ENCODE measurements at regions not wholly inside any gene's neighbourhood (a gene's known extent, or its start where the extent isn't known, plus 50 kb on each side); places are given as distances from the start of the nearest gene placed in this dataset.
"Not testable (repeated sequence)": the region's sequence is repeated elsewhere in the genome, so short reads cannot be mapped to it uniquely, and the experiment has no call there.

DNA sequence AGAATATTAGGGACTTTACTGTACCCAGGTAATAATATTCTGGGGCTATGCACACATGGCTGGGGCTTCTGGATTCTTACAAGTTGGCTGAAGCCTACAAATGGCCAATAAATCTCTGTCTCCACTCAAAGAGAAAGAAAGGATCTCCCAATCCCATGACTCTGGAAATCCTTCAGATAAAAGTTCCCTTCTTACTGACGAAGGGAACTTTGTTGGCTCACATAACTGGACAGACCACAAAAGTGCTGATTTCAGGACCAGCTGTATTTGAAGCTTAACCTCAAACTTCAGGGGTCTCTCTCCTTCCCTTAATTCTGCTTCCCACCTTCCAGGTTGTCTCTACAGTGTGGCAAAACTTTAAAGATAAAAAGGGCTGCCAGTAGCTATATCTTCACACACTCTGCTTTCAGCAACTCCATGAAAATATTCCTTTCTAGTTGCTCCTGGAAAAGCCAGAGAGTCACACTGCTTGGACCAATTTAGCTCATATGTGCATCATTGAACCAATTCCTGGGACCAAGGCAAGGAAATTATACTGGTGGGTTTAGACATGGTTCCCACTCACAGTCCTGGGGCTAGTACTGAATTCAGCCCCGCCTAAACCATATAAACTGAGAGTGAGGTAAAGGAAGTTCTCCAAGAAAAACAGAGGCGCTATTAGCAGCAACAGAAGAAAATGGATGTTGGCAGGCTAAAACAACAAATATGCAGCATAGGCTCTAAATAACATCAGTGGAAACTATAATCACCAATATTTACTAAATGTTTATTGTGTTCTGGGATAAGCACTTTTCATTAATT lies 290.0 kb upstream of the GADL1 start:
- DNase-seq (ENCODE audit: low spot score): no peak

DNA sequence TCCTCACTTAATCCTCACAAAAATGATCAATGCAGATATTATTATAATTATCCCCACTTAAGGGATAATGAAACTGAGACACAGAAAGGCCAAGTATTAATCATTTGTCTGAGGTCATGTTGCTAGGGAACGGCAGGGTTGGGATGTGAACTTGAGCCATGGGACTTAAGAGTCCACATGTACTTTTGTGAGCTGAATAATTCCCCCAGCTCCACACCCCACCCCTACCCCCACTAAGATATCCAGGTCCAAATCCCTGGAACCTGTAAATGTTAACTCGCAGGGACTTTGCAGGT lies 290.5 kb upstream of the GADL1 start:
- DNase-seq (ENCODE audit: low spot score): no peak

DNA sequence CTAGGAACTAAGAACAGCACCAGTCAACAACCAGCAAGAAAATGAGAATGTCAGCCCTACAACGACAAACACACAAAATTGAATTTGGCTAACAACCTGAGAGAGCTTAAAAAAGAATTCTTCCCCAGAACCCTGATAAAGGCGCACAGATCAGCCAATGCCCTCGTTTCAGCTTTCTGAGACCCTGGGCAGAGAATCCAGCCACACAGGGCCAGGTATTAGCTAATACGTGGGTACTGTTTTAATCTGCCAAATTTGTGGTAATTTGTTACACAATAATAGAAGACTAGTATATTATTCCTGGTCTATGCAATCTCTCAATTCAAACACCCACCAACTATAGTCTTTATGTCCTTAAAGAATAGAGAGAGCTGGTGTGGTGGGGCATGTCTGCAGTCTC lies 291.6 kb upstream of the GADL1 start:
- DNase-seq (ENCODE audit: low spot score): no peak

DNA sequence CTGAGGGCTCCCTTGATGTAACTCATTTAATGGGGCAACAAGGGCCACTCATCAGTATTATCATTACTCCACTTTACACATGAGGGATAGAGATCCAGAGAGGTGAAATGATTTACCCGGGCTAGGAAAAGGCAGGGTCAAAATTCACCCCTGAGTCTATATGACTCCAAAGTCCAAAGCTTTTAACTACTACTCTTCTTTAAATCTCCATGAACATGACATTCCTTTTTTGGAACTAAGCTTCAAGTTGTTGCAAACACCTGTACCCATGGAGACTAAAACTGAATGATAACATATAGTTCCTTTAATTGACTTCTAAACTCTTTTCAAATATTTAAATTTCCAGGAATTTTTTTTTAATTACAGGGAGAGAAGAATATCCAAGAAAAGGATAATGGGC lies 292.9 kb upstream of the GADL1 start:
- no peak for DNase-seq (ENCODE audit: low spot score)

DNA sequence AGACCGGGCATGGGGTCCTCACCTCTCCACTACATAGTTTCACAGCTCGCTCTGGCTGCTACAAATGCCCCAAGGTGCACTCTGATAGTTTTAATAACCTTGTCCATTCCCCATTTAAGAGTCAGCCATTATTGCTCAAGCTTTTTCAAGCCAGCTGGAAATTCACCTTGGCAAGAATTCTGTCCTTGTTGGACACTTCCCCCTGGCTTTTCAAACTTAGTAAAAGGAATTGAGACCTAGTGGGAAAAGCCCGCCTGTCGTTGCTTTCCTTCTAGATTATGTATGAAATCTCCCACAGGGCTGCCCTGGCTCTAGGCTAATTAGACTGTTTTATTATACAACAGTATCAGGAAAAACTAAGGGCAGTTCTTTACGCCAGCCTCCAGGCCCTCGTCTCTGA lies 293.7 kb upstream of the GADL1 start:
- no peak for DNase-seq (ENCODE audit: low spot score)

DNA sequence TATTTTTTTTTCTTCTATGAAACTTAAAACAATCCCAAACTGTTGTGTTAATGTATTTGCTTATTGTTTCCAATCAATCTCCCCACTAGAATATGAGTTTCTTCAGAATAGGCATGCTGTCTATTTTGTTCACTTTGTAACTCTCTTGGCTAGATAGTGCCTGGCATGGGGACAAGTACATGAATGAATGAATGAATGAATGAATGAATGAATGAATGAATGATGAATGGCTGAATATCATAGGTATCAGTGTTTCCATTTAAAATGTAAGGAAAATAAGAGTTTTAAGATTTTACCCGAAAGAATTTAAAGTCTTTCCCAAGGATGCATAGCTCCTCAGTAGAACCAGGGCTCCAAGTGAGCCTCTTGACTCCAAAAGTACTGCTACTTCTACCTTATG lies 294.9 kb upstream of the GADL1 start:
- no peak for DNase-seq (ENCODE audit: low spot score)

DNA sequence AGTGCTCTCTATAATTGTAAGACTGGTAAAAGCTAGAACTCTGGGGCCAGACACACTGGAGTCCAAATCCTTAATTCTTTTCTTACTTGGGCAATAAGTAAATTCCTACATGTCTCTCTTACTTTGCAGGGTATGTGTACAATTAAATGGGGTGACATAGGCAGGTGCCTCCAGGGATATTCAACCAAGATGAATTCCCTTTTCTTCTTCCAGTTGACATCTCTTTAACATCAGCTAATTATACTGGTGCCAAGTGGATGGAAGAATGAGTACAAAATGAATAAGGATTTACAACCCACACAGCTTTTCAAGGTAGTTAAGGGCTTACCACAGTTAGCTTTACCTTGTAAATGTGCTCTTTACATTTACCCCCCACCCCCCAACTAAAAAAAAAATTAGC lies 295.5 kb upstream of the GADL1 start:
- no peak for DNase-seq (ENCODE audit: low spot score)

DNA sequence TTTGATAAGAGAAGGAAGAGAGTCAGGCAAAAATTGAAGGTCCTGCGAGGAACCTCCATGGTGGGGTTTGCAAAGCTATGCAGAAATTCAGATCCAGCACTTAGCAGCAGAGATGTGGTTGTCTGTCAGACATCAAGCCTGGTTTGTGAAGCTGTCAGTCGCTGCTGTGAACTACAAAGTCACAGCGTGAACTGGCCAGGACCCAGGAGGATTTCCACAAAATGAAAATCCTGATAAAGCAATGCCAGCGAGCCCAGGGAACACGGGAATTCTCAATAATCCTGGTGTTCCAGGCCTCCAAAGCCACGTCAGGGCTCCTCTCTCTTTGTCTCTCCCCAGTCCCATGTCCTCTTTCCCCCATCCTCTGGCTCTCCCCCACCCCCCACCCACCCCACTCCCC lies 296.9 kb upstream of the GADL1 start:
- no peak for DNase-seq (ENCODE audit: low spot score)

DNA sequence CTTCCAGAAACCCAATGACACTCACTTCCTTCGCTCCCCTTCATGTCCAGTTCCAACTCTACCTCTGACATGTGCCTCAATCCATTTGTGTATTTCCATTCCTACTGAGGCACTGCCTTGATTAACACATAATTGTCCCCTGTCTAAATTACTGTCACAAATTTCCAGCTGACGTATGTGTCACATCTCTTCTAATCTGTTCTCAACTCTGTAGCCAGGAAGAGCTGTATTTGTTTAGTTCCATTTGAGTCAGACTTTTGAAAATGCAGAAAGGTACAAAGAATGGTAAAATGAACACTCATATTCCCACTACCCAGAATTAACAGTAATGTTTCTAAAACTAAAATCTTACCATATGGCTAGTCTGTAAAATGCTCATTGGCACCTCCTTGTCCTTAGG lies 299.0 kb upstream of the GADL1 start:
- DNase-seq (ENCODE audit: low spot score): no peak

DNA sequence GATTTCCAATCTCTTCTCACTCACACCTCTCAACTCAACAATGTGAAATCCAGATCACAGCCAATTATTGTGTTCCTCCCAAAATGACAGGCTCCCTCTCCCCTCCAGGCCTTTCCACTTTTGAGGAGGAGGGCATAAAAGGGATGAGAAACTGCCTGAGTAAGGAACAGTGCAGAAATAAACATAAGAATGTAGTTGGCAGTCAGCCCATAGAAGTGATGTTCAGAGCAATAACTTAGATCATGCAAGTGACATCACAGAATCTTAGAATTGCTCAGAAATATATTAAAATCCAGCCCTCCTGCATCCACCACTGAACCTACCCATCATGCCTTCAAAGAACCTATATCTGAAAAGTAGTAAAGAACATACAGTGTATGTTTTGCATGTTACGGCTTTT lies 299.4 kb upstream of the GADL1 start:
- no peak for DNase-seq (ENCODE audit: low spot score)

DNA sequence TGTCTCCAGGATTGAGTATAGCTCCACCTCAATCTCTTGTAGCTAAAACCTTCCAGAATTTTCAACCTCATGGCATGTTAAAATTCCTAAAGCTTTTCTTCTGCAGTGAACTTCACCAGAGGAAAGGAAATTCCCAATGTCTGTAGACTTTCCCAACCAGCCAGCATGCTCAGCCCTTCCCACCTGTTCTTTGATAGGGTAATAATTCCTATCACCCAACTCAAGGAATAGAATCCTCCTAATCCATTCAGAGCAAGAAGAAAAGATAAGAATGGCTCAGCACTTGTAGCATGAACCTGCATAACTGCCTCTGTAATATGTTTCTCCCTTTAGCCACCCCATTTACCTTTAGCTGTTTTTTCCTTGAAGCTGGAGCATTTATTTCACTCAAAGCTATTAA lies 301.8 kb upstream of the GADL1 start:
- no peak for DNase-seq (ENCODE audit: low spot score)

DNA sequence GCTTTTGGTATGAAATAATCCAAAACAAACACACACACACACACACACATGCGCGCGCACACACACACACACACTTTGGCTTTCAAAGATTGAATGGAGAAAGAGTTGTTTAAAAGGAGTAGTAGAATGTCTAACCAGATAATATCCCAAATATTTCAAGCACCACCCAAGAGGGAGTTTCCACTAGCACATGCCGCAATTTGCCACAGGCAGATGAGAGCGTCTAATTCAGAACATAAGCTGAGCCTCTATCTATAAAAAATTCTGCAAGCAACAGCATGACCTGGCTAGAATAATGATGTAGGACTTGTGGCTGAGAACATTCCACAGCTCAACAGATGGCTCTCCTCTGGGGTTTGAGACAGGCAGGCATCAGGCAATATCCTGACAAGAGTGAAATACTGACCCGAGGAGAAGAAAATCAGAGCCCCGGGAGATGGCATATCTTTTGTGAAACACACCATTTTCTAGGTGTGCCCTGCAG lies 302.5 kb upstream of the GADL1 start:
- DNase-seq (ENCODE audit: low spot score): no peak

DNA sequence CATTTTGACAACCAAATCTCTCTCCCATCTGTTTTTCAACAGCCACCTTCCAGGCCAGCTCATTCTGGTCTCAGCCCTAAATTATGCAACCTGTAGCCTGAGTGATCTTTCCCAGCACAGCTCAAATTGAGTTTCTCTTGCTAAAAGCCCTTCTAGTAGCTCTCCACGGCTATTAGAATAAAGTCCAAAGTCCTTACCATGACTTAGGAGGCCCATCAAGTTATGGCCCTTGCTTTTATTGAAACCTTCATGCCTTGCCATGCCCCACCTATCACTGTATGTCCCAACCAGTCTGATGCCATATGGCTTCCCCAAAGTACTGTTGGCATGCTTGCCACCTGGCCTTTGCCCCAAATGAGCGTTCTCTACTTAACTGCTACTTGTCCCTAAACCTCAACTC lies 303.5 kb upstream of the GADL1 start:
- no peak for DNase-seq (ENCODE audit: low spot score)

DNA sequence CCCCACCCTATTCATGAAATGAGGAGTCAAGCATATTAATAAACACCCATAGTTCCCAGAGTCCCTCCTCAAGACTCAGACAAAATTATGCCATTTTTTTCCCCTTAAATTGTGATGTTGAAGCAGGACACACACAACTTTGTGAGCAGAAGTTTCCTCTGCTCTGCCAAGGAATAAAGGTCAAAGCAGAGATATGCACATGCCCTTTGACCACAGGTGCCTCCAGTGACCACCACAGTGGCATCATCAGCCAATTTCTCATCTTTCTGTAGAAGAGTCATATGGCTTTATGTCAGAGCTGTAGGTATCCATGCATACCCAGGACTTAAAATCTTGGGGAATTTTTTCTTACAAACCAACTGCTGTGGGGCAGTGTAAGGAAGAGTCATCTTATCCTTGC lies 304.4 kb upstream of the GADL1 start:
- DNase-seq (ENCODE audit: low spot score): no peak

DNA sequence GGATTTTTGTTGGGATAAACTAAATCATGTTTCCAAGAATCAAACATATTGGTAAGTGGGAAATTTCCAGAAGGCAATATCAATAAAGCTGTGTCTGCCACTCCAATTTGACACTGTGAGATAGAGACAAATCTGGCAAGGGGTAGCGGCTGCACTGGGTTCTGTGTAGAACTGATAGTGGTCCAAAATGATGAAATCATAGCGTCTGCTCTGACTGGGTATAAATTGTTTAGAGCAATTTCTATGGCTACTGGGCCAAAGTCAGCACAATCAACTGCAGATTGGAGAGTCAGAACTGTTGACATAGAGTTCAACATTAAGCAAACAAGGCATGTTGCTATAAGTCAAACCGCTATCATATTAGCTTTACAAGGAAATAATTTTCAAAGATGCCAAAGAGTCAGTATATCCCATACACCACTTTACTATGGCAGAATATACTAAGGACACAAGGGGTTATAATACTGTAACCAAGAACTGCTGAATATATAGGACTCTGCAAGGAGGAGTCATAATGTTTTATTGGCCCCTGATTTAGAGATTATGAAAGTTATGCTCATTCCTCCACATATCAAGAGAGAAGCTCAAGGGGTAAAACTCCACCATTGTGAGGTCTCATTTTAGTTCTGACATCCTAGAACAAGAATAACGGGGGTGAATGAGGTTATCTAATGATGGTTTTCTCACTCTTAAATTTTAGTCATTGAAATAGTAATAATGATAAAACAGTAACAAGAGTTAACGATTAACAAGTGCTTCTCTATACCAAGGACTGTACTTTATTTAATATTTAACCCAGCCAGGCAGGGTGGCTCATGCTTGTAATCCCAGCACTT lies 309.7 kb upstream of the GADL1 start:
- no peak for DNase-seq (ENCODE audit: low spot score)

DNA sequence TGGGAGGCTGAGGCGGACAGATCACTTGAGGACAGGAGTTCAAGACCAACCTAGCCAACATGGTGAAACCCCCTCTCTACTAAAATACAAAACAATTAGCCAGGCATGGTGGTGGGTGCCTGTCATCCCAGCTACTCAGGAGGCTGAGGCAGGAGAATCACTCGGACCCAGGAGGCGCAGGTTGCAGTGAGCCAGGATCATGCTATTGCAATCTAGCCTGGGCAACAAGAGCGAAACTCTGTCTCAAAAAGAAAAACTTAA lies 310.3 kb upstream of the GADL1 start:
- DNase-seq (ENCODE audit: low spot score): not testable (repeated sequence)

DNA sequence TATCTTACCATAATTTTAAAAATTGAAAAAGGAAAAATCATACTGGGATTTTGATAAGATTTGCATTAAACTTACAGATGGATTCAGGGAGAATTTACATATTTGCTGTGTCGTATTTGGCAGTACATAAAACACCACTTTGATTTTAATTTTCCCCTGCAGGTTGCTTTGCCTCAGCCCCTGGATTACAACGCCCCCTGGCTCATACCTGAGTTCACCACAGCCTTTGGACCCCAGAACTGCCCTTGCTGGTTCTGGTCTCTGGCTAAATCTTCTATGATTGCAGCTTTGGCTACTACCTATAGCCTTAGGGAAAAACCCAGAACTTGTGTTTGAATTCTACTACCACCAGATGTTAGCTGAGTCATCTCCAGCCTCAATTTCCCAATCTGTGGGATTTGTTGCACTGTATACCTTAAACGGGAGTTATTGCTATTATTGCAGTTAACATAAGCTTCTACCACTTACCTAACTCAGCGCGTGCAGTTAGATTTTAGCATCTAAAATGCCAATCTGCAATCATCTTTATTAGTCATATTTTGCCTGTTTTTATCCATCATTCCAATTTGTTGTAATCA lies 315.7 kb upstream of the GADL1 start:
- no peak for DNase-seq (ENCODE audit: low spot score)

DNA sequence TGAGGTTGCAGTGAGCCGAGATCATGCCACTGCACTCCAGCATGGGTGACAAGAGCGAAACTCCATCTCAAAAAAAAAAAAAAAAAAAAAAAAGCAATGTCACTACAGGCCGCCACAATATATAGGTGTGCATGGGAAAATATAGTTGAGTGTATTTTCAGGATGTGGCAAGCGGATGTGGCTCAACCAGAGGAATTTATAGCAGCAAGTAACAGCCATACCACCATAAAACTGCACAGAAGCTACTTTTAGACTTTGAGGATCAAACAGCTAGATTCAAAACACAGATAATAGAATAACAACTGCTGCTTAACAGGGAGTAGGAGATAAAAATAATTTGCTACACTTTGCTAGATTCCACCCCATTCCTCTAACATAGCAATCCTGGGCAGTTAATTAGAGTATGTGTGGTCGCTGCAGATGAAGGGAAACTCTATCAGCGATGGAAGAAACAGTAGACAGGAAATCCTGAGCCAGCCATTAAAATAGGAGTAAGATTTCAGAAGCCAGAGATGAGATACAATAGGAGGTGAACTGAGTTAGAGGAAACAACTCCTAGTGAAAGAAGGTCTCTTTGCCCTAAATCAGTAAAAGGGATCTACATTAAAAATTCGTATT lies 318.7 kb upstream of the STT3B start:
- DNase-seq (ENCODE audit: low spot score): peak; percentile 54

DNA sequence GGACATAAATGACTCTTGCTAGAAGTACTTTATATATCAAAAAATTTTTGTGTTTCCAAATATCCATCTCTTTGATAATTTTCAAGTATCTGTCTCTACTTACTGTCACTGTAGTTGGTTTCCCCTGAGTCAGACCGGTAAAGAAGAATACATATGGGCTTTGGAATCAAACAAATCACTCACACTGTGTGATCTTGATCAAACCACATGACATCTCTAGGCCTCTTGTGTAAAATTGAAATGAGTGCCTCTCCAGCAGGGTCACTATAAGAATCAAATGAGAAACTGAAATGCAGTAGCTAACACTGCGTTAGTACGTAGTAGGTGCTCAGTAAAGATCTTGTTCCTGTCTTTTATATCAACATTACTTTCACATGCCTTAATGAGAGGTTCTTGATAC lies 314.6 kb upstream of the STT3B start:
- peak; percentile 15 for DNase-seq (ENCODE audit: low spot score)

DNA sequence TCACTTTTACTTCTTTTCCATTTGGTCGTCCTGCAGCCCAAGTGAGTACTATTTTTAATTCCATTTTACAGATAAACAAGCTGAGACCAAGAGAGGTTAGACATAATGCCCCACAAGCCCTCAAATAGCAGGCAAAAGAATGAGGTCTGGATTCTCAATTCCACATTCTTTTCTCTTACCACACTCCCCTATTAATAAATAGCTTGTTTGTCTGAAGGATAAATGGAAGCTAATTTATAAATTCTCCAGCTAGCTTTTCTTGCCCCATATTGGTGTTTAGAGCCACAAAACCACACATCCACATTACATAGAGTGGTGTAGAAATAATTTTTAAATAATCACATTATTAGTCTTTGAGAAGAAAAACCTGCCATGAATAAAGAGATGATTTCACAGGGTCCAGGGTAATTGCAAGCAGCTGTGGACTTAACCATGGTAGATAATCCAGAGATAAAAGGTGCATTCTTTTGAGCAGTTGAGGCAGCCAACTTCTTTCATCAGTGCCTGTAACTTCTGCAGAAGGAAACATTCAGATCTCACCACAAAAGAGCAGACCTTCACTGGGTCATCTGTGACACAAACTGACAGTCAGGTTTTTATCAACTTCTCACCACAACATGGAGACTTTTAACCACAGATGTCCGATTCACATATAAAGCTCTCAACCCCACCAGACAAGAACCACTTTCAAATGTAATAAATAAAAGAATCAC lies 313.4 kb upstream of the STT3B start:
- no peak for DNase-seq (ENCODE audit: low spot score)

DNA sequence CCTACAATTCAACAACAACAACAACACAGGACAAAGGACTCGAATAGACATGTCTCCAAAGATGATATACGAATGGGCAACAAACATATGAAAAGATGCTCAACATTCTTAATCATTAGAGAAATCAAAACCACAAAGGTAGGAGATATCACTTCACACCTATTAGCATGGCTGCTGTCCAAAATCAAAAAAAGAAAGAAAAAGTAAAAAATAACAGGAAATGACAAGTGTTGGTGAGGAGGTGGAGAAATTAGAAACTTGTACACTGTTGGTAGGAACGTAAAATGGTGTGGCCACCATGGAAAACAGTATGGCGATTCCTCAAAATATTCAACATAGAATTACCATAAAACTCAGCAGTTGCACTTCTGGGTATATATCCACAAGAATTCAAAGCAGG lies 312.3 kb upstream of the STT3B start:
- peak; percentile 24 for DNase-seq (ENCODE audit: low spot score)

DNA sequence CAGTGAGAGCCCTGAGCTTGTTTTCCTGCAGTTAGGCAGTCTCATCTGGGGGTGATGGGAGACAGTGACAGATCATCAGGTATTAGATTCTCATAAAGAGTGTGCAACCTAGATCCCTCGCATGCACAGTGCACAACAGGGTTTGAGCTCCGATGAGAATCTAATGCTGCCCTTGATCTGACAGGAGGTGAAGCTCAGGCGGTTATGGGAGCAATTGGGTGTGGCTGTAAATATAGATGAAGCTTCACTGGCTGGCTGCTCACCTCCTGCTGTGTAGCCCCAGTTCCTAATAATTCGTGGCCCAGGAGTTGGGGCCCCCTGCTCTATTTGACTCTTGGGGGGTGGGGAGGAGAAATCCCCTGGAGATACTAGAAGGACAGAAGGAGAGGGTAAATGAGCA lies 309.4 kb upstream of the STT3B start:
- DNase-seq (ENCODE audit: low spot score): no peak

DNA sequence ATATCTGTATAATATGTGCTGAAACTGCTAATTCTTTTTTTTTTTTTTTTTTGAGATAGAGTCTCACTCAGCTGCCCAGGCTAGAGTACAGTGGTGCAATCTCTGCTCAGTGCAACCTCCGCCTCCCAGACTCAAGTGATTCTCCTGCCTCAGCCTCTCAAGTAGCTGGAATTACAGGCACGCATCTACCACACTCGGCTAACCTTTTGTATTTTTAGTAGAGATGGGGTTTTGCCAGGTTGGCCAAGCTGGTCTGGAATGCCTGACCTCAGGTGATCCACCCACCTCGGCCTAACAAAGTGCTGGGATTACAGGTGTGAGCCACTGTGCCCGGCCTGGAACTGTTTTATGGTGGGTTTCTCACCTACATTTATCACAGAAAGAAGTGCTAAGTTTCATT lies 307.8 kb upstream of the STT3B start:
- no peak for DNase-seq (ENCODE audit: low spot score)

Measured in CD4-positive, alpha-beta T cell treated with Interleukin-2 at 100 ng/mL for 4 hours (primary cell).